HG03159 (cell line): ENCODE measurements at regions not wholly inside any gene's neighbourhood (a gene's known extent, or its start where the extent isn't known, plus 50 kb on each side); places are given as distances from the start of the nearest gene placed in this dataset.

Source experiments
- ATAC-seq: cut with Tn5 transposase; IDR thresholded peaks from one replicate; pipeline ENCODE4 v1.9.1; 2021; ENCODE audit warnings: mild to moderate bottlenecking, moderate library complexity; ENCODE audit not compliant: unreplicated experiment

DNA sequence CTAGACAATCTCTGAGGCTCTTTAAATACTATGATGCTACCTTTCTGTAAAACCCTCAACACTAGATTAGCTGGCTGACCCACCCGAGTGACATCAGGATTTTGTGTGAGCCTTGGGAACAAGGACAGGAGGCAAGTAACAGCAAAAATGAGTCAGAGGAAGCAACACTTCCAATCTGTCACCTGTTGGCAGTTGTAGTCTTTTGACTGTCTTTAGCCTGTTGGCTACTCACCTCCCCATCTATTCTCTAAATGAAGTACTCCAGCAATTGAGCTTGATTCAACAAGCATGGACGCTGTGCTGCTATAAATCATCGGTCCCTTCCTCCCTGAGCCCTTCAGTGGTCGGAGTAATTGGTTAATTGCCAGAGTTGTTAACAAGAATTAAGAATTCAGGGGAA, 898.7 kb downstream of the BCL11A start:
- no peak for ATAC-seq

DNA sequence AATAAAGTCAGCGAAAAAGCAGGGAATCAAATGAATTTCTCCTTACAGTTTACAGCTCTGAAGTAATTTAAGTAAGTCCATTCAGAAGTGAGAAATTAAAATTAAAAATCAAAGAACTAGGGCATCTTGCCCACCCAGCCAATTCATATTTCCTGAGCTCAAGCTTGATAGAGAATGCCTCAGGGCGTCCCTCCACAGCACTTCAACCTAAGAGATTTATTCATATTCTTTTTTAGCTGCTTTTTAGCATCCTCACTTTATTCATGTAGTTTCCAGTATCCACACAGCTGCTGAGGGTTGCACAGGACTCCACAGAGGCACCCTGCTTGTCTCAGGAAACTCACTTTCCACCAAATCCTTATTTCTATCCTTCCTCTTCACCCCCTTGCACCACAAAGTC, 900.3 kb downstream of the BCL11A start:
- no peak for ATAC-seq

DNA sequence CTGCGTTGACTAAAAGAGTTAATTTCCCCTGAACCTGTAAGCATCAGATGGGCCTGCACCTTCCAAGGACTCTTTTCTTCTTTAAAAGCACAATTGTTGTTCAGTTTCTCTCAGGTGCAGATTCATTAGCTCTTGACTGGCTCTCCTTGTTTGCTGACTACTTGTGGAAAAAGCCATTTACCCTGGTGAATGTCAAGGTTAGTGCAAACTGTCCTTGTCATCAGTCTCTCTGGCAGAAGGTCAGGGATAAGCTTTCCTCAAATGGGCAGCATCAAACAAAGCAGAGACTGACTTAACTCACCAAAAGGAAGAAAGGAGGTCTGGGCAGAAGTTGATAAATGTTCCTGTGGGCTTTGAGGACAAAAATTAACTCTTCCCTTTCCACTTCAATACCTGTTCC, 922.7 kb downstream of the BCL11A start:
- no peak for ATAC-seq

DNA sequence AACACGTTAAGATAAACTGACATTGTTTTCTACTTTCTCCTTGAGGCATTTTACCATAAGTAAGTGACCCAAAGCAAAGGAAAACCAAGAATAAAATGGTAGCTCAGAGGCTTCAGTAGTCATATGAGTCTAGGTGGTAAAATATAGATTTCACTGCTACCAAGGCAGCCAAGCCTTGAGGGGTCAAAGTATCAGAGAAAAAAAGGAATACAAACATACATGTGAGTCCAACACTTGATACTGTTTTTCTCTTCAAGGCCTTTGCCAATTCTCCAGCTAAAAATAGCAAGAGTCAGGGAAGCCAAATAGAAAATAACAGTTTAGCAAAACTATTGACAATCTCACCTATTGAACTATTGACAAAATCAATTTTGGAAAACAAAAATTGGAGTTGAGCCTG, 925.9 kb downstream of the BCL11A start:
- ATAC-seq, result no peak

DNA sequence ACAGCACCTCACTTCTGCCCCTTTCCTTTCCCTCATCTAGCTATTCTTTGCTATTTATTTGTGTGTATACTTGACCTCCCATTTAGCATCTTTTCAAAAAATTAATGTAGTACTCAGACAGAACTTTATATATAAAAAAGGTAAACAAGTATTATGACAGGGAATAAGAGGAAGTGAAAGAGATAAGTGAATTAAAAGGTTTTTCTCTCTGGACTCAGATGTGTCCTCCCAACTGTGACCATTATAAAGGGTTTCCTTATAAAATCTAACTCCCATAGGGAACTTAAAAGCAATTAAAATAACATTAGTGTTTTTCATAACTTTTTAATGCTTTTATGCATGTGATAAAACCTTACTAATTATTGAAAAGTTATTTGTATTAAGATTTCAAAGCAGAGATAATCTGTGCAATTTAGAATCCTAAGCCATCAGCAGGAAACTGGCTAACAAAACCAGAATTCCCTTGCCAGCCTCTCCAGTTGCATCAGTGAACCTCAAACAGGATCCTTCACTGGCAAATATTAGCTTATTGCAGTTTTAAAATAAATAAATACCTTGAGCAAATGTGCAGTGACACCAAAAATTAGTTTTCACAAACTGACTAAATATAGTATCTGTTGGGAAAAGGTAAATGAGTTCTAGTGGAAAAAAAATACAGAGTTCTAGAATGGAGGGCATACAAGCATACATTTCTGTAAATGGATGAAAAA, 930.7 kb downstream of the BCL11A start:
- no peak for ATAC-seq

DNA sequence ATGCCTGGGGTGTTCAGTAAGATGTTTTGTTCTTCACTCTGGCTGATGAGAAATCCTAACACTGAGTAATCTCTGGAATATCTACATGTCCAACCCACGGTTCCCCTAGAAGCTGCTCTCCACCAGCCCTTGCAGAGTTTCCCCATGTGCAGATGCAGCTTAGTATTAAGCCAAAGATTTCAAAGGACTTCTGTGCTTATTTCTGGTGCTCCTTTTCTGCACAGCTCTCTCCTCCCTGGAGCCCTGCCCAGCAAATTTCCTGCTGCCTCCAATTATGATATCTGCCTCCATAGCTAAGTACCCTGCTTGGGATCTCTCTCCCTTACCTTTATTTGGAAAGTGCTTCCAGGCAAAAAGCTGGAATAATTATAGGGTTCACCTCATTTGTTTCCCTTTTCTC, 949.3 kb downstream of the BCL11A start:
- no peak for ATAC-seq

DNA sequence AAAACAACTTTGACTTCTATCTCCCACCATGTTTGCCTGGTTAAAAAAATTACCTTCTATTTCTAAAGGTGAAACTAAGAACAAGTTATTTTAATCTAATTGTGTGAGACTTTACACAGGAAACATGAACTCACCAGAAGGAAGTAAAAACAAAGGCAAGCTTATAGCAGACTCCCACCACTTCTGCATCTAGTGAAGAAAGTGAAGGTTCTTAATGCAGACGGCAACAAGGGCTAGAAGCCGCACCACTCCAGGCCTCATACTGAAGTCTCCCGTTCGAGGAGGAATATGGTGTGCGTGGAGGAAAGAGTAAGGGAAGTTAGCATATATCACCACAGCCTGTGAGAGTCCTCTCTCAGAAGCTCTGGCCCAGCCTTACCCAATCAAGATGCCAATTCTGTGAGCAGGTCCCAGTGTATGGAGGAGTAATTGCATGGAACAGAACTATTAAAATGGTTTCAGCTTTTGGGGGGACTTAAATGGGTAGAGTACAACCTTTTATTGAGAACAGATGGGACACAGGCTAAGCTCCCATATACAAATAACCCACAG, 958.7 kb downstream of the BCL11A start:
- ATAC-seq, result no peak

DNA sequence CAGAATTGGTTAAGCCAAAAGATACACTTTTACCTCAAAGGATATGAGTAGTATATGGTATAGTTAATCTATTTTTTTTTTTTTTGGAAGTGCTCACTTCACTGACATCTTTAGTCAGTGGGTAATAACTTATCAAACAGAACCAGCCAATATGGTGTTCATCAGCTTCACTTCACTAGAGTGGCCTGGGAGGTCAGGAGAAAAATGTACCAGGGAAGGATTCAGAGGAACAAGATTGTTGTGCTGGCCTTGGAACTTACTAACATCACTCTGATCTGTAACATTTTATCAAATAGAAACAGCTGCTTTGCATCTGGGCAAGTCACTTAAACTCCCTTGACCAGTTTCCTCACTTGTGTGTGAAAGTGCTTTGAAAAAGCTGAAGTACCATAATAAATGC, 962.7 kb downstream of the BCL11A start:
- no peak for ATAC-seq

DNA sequence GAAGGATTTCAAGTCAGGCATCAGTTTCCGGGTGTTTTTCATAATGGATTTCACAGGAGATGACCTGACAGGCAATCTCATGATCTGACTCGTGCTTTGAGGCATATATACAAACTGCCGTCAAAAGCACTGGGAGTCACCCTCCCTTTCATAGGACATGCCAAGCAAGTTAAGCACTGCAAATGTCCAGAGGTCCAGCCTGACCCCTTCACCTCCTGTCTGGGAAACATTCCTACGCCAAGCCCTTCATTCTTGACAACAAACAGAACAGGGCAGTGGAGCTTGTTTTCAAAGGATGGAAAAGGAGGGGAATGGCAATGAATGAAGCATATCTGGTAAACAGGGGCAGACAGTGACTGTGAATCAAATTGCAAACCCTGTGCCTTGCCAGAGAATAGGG, 963.6 kb downstream of the BCL11A start:
- no peak for ATAC-seq

DNA sequence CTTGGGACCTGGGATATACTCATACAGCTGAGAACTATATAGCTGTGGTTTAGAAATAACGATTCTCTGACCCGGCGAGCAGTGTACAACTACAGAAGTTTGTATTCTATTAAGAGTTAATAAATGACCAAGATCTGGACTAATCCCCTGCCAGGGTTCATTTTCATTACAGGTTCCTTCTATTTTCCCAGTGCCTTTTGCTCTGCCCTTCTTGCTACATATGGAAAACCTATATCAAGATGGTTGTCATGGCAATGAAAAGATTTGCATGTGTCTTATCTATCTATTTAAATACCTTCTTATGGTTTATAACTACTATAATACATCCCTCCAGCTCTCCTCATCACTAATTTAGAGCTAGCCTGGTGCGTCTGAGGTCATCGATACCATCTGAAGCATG, 965.2 kb downstream of the BCL11A start:
- ATAC-seq, result no peak

DNA sequence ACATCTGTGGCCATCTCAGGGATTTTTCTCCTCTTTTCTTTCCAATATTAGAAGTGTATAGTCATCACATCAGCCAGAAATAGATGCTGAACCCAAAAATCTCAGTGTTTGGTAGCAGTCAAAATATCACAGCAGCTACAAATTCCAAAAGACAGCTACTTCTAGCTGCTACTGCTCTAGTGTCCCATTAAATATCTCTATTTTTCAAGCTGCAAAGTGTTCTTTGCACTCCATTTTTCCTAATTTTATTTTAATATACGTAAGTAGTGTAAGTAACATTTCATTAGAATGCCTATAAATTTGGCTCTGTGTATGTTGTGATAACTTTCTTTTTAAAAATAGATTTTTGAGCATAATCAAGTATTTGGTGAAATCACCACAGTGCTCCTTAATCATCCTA, 967.3 kb downstream of the BCL11A start:
- no peak for ATAC-seq

DNA sequence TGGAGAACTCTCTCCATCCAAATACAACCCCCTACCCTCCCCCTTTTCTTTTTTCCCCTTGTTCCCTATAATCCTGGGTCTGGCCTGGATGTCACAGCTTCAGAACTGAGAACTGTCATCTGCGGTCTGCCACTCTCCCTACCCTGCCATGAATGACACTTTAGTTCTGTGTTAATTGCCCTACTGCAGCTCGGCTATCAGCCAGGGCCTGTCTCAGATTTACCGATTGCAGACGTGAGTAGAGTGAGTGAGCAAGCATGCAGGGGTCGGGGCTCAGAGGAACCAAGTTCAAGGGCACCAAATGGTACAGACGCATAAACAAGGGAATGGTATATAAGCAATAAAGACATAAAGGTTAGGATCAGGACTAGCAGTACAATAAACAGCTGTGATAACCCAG, 967.8 kb downstream of the BCL11A start:
- ATAC-seq, result no peak

DNA sequence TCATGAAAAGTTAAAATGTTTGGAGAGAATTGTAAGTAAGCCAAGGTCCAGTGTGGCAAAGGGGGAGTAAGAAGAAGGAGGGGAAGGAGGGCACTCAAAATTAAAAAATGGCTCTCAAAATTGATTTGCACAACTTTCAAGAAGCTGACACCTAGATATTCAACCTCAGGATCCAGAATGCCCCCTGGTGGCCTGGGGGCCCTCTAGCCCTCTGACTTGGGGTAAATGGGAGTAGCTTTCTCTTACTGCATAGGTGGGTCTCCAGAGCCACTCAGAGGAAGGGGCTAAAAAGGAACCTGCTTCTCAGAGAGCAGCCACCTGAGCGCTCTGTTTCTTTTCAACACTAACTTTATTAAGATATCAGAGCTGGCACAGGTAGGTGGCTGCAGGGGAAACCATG, 968.5 kb downstream of the BCL11A start:
- ATAC-seq, result no peak

DNA sequence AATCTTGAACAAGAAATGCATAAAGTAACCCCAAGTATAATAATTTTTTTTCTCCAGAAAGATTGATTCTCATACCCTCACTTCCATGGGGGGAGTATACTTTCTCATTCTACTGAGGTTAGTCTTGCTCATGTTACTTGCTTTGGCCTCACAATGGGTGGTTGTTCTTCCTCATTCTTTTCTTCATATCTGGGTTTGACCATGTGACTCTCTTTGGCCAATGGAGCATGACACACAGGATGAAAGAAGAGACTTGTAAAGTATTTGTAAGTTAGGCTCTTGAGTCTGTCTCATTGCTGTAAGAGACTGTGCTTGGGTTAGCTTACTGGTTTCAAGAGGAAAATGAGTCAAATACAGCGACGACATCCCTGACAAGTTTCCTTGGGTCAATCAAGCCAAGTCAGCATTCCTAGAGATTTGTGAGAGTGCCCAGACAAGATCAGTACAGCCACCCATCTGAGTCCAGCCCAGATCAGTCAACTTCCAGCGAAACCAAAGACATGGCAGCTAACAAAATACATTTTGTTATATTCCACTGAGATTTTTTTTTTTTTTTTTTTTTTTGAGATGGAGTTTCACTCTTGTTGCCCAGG, 970.2 kb downstream of the BCL11A start:
- ATAC-seq, result no peak

DNA sequence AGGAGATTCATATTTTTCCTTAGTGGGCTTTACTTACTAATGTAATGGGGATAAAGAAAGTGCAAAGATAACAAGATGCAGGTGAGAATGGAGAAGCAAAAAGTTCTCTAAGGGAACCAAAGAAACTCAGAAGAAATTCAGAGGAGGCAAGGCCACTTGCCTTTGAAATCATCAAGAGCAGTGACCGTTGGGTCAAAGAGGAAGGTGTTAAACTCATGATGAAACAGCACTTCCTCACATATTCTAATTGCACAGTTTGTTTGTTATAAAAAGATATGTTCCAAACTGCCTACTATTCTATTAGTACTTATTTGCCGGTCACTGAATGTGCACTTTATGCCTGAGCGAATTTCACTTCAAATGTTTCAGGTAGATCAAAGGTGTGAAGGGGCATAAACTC, 975.1 kb downstream of the BCL11A start:
- ATAC-seq, result no peak

DNA sequence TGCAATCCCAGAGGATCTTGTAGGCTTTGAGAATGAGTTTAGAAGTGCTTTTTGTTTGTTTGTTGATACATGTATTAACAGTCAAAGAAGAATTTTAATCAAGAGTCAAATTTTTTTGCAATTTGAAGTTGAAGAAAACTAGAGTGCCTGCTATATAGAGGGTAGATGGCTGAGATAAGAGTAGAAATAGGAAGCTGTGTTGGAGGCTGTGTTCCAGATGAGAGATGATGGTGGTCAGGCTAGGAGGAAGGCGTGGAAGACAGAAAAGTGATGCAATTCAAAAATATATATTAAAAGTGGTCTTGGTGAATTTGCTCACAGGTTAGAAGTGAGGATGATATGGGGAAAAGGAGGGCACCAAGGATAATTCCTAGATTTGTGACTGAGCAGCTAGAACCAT, 978.3 kb downstream of the BCL11A start:
- ATAC-seq, result no peak

DNA sequence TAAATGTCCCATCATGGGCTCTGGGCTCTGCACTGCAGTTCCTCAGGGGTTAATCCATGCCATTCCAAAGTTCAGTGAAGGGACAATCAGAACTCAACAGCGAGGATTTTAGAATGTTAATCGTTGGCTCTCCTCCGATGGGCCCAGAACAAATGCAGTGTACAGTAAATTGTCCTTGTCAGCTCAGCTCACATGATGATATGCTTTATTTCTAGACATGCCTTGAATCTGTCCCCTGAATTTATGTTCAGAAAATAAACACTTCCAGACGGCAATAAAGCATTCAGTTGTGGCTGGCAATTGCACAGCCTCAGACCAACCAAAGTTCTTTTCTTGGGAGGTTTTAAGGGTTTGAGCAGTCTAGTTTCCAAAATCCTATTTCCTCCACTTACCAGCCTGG, 981.2 kb downstream of the BCL11A start:
- no peak for ATAC-seq

DNA sequence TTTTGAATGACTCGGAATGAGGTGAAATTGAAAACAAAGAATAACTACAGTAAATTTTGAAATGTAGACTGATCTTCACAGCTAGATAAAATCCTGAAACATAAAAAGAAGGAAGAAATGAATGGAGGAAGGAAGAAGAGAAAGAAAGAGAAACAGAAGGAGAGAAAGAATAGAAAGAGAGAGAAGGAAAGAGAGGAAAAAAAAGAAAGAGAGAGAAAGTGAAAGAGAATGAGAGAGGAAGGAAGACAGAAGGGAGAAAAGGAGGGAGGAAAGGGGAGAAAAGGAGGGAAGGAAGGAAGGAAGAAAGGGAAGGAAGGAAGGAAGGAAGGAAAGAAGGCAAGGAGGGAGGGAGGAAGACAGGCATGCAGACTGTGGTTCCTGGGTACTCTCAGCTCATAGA, 982.6 kb downstream of the BCL11A start:
- no peak for ATAC-seq

DNA sequence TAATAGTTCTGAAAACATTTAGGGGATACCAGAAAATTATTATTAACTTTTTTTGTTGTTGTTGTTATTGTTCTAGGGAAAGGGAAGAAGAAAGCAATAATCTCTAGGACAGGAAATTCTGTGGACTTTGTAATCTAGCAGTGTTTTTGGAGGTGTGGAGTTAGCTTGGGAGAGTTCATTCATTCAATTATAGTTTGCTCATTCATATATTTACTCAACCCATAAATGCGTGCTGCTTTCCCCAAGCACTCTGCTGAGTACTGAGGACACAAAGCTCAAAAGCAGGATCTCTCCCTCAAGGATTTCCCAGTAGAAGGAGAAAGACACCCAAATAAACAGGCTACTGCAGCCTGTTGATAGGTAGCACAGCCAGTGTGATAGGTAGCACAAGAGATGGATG, 984.3 kb downstream of the BCL11A start:
- no peak for ATAC-seq

DNA sequence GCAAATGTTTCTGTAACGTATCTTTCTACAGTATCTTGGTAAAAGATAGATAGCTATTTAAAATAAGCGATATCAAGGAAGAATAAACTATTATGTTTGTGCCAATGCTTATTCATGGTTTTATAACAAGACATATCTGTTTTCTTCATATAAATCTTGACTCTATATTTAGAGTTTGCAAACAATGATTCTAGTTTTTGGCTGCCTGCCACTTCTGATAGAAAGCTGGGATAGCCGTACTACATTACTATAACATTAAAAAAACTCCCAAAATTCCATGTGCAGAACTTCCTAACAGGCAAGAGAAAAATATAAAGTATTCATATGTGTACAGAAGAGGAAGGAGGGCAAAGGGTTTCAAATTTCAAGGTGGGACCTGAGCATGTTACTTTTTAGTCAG, 985.0 kb downstream of the BCL11A start:
- no peak for ATAC-seq

DNA sequence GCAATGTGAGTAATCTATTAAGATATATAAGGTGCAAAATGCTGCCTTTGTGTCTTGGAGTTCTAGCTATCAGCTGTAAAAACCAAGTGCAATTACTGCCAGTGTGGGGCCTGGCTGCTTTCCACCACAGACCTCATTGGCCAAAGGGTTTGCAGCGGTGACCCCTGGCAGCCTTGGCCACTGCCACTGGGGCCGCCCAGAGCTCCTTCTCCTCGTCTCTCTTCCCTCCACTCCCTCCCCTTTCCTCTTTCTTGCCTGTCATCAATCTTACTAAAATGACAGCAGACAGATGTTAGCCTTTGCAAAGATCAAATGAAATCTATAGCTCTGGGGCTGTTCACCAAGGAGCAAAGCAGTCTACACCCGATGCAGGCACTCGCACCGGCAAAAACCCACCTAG, 986.3 kb downstream of the BCL11A start:
- ATAC-seq, result no peak

DNA sequence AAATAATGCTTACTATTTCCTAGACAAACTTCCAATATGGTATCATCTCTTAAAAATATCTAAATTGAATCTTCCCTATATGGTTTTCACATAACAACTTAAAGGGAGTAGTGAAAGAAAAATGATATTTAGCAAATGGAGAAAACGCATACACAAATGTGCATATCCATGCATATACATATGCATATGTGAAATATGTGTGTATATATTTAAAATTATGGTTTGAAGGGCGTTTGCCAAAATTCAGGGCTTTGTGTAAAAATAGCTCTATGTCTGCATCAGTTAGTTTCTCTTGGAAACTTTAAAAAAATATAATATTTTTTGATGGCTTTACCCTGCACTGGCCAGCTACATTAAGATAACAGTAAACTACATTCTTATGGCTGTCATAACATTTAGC, 986.7 kb downstream of the BCL11A start:
- ATAC-seq, result no peak

DNA sequence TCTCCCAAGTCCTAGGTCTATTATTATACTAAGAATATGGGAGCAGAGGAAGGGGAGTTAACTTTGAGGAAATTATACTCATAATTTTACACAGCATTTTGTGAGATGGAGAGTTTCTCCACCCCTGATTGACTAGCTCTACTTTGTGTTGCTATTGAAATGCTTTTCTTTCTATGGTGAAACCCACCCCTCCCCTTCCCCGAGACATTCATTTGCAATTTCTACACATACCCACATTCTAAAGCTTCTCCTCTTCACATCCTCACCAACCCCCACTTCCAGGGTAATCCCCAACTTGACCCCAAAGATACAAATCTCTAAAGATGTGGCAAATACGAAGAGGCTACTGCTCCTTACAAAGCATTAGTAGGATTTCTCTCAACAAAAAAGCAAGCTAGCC, 992.2 kb downstream of the BCL11A start:
- no peak for ATAC-seq
